ENCODE measurements at regions not wholly inside any gene's neighbourhood (a gene's known extent, or its start where the extent isn't known, plus 50 kb on each side); places are given as distances from the start of the nearest gene placed in this dataset.
"Not testable (repeated sequence)": the region's sequence is repeated elsewhere in the genome, so short reads cannot be mapped to it uniquely, and the experiment has no call there.

GRCh38 chr7:23898619-23899018 lies 188.6 kb downstream of the STK31 start:
- no peak for DNase-seq
- Mint-ChIP-seq H3K27me3 (ENCODE audit: low read depth in 3 of 3) (peaks cover 13 to 24% (median 18%) of the 10 kb centered on the region in 3 donors), H3K9me3 (no peaks in the 10 kb centered on the region), H3K4me3 (no peak overlapping the region), H3K4me1 (peaks cover 4% of the 10 kb centered on the region), H3K36me3 (no peaks in the 10 kb centered on the region), H3K27ac (no peak overlapping the region)
- intact Hi-C loops (cut with micrococcal nuclease) = no loop called here
- Histone ChIP-seq H3K9ac (ENCODE audit: insufficient read depth, low read length, poor library complexity, severe bottlenecking) (no peak overlapping the region), H3K27ac (ENCODE audit: low read depth in 1 of 2, low read length in 2 of 2) (no peak overlapping the region), H3K4me3 (replicated peaks in 1 of 3; ENCODE audit: low read depth in 2 of 3, low read length in 3 of 3) (no peak overlapping the region), H4K20me1 (ENCODE audit: insufficient read depth, low read length) (no peaks in the 10 kb centered on the region), H3K79me2 (ENCODE audit: insufficient read depth, low read length) (no peaks in the 10 kb centered on the region), H3K36me3 (replicated peaks in 1 of 2; ENCODE audit: control insufficient read depth in 1 of 2, insufficient read depth in 2 of 2, low read length in 2 of 2) (no peaks in the 10 kb centered on the region), H3K4me1 (ENCODE audit: control insufficient read depth in 1 of 2, insufficient read depth in 2 of 2, low read length in 2 of 2) (no peaks in the 10 kb centered on the region), H3K9me3 (replicated peaks in 1 of 2; ENCODE audit: control insufficient read depth in 1 of 2, insufficient read depth in 1 of 2, low read length in 2 of 2) (no peaks in the 10 kb centered on the region), H3K4me2 (replicated peaks; ENCODE audit: extremely low read depth, low read length, poor library complexity, severe bottlenecking) (no peak overlapping the region), H2AFZ (ENCODE audit: insufficient read depth, low read depth, low read length, poor library complexity, severe bottlenecking) (no peak overlapping the region), H3K27me3 (ENCODE audit: control insufficient read depth in 2 of 2, insufficient read depth in 2 of 2, low read length in 2 of 2) (peaks cover 5 to 11% of the 10 kb centered on the region in 2 donors)
- no peak for TF ChIP-seq CTCF (IDR thresholded peaks at IDR 0.05)

- H3K27me3 ChIP-seq (ENCODE audit: control insufficient read depth in 2 of 2, insufficient read depth in 2 of 2, low read length in 2 of 2); H3K36me3 Mint-ChIP-seq; H3K4me1 ChIP-seq (ENCODE audit: control insufficient read depth in 1 of 2, insufficient read depth in 2 of 2, low read length in 2 of 2); H4K20me1 ChIP-seq (ENCODE audit: insufficient read depth, low read length); H3K27me3 Mint-ChIP-seq (ENCODE audit: low read depth in 3 of 3); intact Hi-C loops (cut with micrococcal nuclease); H3K4me2 ChIP-seq (replicated peaks; ENCODE audit: extremely low read depth, low read length, poor library complexity, severe bottlenecking); H3K4me3 Mint-ChIP-seq; H3K9ac ChIP-seq (ENCODE audit: insufficient read depth, low read length, poor library complexity, severe bottlenecking); H3K27ac Mint-ChIP-seq; H3K4me3 ChIP-seq (replicated peaks in 1 of 3; ENCODE audit: low read depth in 2 of 3, low read length in 3 of 3); H2AFZ ChIP-seq (ENCODE audit: insufficient read depth, low read depth, low read length, poor library complexity, severe bottlenecking); DNase-seq; H3K79me2 ChIP-seq (ENCODE audit: insufficient read depth, low read length); H3K27ac ChIP-seq (ENCODE audit: low read depth in 1 of 2, low read length in 2 of 2); H3K9me3 ChIP-seq (replicated peaks in 1 of 2; ENCODE audit: control insufficient read depth in 1 of 2, insufficient read depth in 1 of 2, low read length in 2 of 2); H3K4me1 Mint-ChIP-seq; H3K36me3 ChIP-seq (replicated peaks in 1 of 2; ENCODE audit: control insufficient read depth in 1 of 2, insufficient read depth in 2 of 2, low read length in 2 of 2); H3K9me3 Mint-ChIP-seq: not testable (repeated sequence)
- WGBS (ENCODE audit: insufficient coverage) = 94% methylated on average over 29 of the region's 30 CpGs
Observed at GRCh38 chr7:23904901-23905300, 194.9 kb downstream of the STK31 start.
